Left colon (tissue), 2 donors: ENCODE measurements at regions not wholly inside any gene's neighbourhood (a gene's known extent, or its start where the extent isn't known, plus 50 kb on each side); places are given as distances from the start of the nearest gene placed in this dataset.
A peak's percentile ranks its signal among the peaks of the same experiment; 100 is the strongest.

ENCODE experiments used
- ATAC-seq: fragments of 200-7000 bp; cut with Tn5 transposase; one replicate; pipeline ENCODE4 v1.9.1; 2020; ENCODE audit warnings: mild to moderate bottlenecking, moderate library complexity
- DNase-seq, 2 donors: peaks; one replicate each; pipeline ENCODE4 v3.0.0-alpha.2; 2020
- intact Hi-C, 2 donors: fragments of 100-400 bp; cut with DNase I in 1 of 2; cut with micrococcal nuclease in 1 of 2; formaldehyde crosslinking; loops; one replicate each; pipeline versions ENCODE4 v1.11.2 to v1.14.0; 2022; cut with DNase I, micrococcal nuclease
- donor health status: DM: no; HTN: no; CAD: no.
- donor health status: DM: yes; HTN: yes; CAD: no.

DNA sequence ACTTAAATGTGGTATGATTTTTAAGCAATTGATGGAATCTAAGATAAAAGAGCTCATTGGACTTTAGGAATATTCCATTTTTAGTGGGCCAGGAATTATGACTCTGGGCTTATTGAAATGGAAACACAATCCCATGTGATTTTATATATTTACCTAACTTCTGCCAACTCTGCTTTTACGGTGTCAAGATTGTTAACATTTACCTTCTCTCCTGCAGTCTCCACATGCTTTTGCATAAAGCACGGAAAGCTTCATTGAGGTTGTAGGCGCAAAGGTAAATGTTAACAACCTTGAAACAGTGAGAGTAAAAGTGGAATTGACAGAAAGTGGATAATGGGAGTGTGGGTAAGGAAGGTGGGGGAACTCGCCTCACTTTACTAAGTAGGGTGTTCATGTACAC lies 468.1 kb downstream of the PMP22 start:
- ATAC-seq (no peak), DNase-seq (no peak)
- intact Hi-C loops, result no loop called here

DNA sequence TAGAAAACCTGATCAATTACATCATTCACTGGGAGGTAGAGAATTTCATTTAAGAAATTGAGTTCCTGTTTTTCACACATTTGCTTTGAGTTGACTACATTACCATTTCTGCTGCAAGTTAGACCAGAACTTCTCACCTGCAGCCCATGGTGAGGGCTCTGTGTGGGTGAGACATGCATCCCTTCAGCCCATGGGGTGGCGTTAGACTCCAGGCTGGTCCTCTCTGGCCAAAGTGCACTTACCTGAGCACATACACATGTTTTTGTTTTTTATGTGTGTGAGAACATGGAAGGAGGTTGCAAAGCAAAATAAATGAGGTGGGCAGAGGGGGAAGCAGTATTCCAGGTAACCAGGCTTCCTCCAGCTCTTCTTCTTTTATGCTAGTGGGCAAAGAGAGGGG lies 470.2 kb downstream of the PMP22 start:
- intact Hi-C loops, result no loop called here
- no peak for ATAC-seq
- no peak for DNase-seq

DNA sequence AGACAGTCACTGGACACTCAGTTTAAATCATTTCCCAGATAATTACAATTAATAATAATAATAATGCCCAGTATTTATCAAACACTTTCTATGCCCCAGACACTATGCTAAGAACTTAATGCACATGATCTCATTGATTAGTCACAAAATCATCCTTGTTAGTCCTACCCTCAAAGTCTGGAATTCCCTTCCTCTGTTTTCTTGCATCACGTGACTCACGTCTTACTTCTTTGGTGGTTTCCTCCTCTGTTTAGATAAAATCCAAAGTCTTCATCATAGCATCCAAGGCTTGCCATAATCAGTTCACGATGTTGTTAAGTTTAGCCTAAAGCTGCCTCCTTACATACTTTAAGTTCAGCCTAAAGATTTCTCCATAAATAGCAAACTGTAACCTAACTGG lies 471.9 kb downstream of the PMP22 start:
- ATAC-seq, result no peak
- intact Hi-C loops, result no loop called here
- no peak for DNase-seq

DNA sequence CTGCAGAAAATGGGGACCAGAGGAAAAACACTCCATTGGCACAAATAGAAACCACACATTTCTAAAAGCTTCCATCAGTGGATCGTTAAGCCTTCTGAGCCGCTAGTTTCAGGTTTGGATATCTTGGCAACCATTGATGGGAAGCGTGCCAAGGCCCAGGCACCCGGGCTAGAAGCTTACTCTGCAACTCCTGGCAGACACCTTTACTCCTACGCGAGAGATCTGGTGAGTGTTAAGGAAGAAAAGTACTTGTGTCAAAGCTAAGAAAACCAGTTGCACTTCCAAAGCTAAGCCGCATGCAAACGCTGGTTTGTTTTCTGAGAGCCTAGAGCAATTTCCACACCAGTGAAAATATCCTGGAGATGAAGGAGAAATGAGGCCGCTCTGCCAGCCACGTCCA lies 472.4 kb downstream of the PMP22 start:
- intact Hi-C loops, result no loop called here
- peak; percentile 21 to 39 for DNase-seq
- no peak for ATAC-seq

DNA sequence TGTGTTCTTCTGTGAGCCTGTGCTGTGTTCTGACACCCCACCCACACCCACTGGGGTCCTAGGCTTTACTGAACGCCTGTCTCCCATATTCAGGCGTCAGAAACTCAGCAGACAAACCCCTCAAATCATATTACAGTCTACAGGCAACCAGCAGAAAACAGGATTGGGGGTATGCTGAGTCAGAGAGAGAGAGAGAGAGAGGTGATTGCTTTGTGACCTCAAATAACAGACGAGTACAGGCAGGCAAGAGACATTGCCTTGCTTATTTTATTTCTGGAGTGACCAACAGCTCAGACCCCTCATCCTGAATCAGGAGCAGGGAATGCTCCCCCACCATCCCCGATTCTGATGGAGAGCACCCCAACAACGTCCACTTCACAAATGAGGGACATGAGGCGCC lies 473.9 kb downstream of the PMP22 start:
- DNase-seq (no peak), ATAC-seq (no peak)
- intact Hi-C loops, result no loop called here

DNA sequence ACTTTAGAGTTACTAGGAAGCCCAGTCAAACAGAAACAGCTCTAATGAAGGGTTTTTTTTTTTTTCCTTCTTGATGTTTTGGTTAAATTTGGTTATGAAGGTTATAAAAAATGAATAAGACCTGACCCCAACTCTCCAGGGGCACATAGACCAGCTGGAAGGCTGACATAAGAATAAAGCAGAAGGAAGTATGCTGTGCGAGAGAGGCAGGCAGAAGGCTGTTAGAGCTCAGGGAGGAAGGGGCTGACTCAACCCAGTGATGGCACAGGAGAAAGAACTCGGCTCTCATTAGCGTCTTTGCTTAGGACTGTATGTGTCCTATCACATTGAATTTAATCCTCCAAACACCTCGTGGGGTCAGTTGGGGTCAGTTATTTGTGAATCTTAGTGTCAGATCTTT lies 474.6 kb downstream of the PMP22 start:
- DNase-seq (no peak), ATAC-seq (no peak)
- intact Hi-C loops, result no loop called here

DNA sequence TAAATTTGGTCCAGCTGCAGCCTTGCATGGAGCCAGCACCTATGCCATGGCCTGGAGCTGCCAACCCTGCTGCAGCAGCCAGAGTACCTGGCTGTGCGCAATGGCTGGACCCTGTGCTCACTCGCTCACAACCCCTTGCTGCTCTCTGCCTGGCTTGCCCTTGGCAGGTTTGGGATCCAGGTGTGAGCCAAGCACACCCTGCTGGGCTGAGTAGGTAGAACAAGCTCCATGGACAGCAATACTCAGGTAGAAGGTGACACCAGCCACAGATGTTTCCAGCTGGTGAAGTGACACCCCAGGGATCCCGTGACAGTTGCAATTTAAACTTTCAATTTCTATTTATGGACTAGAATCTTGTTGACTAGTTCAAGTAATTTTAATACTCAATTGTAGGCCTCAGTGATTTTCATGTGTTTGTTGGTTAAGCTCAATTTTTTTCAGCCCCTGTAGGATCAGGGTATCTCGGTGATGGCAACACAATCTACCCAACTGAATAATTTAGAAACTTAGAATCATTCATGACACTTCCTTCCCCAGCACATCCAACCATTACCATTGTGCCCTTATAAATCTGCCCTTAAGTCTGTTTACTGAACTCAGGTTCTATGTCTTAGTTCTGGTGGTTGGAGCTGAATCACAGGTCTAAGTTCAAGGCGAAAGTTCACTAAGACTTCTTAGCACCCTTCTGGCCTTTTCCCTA lies 480.0 kb downstream of the PMP22 start:
- intact Hi-C loops, result no loop called here
- DNase-seq (no peak), ATAC-seq (no peak)

DNA sequence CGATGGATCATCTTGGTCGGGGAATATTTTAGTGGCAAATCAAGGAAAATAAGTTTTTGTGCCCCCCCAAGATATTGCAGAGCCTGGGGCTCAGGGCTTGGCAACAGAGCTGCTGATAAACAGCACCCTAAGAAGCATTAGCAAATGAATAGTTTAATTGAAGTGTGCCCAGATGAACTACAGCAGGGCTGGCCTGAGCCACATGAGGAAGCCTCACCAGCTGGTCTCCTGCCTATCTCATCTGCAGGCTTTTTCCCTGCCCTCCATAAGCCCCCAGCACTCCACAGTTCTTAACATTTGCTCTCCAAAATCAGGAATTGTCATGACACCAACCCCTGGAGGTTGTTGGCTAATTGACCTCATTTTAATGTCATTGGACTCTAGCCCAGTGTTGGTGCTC lies 480.2 kb downstream of the HS3ST3B1 start:
- DNase-seq, result no peak
- intact Hi-C loops, result no loop called here
- ATAC-seq, result no peak

DNA sequence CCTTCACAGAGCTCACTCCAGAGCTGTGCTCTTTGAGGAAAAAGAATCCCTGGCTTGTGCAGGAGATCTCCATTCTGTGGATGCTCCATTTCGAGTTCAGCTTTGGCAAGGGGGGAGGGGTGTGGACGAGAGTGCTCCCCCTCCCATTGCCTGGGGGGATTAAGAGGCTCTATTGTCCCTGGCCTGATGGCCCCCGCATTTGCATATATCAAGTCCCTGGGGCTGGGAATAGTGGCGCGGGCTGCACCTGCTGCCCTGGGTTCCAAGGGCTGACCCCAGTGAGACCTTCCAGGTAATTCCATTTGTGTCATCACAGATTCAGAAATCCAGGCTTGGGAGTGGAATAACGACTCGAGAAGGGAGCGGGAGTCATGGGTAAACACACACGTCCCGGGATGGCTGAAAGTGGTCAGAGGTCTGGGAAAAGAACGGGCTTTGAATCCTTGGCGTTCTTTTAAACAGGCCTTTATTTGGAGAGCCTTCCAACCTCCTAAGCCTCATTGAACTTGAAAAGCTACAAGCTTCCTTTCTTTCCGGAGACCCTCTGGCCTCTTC lies 479.3 kb downstream of the HS3ST3B1 start:
- intact Hi-C loops, result no loop called here
- DNase-seq (no peak), ATAC-seq (no peak)

DNA sequence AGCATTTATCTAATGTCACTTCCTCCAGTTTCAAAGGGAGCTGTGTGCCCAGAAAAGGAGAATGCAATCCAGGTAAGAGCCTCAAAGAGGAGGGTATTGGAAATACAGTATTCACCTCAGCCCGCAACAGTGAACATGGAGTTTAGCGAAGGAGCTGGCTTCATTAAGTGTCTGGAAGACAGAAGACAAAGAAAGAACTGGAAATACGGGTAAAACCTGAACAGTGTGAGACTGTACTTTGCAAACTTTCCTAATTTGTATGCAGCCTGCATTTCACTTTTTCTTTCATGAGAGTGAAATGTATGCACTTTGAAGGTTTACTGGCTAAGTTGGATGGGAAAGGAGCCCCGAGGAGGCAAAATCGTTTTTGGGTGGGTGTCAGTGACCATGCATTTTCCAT lies 478.4 kb downstream of the HS3ST3B1 start:
- intact Hi-C loops, result no loop called here
- ATAC-seq (no peak), DNase-seq (no peak)

DNA sequence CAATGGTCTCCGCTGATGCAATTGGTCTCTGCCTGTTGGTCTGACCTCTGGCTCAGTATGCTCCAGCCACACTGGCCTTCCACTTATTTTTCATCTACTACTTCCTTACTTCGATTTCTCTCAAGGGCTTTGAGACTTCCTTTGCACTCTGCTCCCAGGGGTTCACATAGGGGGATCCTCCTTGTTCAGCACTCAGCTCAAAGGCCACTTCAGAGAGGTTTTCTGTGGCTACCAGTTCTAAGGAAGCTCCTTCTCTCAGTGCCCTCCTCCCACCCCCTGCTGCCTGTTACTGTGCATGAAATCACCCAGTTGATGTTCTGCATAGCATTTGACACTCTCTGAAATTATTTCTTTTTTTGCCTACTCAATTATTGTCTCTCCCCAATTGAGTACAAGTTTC lies 476.4 kb downstream of the HS3ST3B1 start:
- no peak for ATAC-seq
- intact Hi-C loops, result no loop called here
- no peak for DNase-seq

DNA sequence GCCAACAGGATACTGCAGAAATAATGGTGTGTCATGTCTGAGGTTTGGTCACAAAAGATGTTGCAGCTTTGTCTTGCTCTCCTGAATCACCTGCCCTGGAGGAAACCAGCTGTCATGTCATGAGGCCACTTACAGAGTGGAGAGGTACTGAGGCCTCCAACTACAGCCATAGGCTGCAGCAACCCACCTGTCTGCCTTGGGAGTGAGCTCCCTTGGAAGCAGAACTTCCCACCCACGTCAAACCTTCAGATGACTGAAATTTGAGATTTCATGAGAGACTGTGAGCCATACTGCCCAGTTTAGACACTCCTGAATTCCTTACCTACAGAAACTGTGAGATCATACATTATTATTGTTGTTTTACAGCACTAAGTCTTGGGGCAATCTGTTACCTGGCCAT lies 475.9 kb downstream of the HS3ST3B1 start:
- intact Hi-C loops, result no loop called here
- DNase-seq (no peak), ATAC-seq (no peak)

DNA sequence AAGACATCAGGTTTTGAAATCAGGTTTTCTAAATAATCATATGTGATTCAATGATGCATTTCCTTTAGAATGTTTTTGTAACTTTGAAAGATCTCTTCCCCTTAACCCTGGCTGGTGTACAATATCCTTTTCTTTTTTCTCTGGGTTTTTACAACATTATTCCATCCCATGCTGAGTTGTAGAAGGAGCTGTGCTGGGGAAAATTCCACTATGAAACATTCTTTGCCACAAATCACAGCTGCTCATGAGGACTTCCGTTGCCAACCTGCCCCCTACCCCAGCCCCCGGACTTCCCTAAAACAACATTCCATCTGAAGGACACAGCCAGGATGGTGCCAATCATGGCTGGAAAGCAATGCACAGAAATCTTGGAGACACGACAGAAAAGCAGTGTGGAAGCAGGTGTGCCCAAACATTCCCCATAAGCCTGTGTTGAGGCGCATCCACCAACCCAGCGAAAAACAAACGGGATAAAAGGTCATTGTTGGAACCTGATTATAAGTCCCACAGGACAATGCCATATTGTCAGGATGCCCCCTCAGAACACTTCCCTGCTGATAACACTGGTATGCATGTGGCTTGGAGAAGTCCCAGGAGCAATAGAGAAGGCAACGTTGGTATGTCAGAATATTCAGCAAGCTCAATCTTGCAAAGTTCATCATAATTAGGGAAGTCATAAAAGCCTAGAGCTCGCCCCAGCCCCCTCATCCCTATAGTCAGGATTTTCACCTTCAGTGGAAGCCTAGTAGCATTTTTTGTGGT lies 475.0 kb downstream of the HS3ST3B1 start:
- intact Hi-C loops, result no loop called here
- DNase-seq, result no peak
- ATAC-seq, result no peak

DNA sequence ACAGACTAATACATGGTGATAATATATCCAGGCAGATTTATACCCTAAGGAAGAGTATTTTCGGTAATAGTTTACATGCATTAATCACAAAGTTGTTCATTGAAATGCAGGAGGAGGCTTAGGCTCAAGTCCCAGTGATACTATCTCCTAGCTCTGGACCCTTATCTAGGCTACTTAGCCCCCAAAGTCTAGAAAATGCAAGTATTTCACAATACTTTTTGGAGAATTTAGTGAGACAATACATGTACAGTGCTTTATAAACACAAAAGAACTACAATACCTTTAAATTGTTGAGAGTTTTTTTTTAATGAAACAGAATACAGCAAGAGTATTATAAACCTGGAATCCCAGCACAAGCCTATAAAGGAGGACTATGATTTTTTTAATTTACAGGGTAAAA lies 473.9 kb downstream of the HS3ST3B1 start:
- no peak for ATAC-seq
- intact Hi-C loops, result no loop called here
- DNase-seq, result no peak

DNA sequence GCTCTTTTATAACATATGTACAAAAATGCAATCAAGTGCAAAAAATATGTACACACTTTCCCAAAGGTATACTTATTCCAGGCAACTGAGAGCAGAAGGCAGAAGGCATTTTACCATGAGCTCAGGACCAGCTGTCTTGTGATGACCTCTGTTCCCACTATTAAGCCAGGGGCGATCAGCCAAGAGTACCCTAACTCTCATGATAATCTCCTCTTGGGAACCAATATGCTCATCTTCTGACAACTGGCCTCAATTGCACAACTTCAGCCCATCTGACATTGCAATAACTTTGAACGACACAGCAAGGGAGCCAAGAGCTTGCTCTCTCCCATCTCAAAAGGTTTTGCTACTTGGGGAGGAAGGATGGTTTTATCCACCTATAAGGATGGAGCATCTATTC lies 471.9 kb downstream of the HS3ST3B1 start:
- intact Hi-C loops, result no loop called here
- no peak for ATAC-seq
- no peak for DNase-seq

DNA sequence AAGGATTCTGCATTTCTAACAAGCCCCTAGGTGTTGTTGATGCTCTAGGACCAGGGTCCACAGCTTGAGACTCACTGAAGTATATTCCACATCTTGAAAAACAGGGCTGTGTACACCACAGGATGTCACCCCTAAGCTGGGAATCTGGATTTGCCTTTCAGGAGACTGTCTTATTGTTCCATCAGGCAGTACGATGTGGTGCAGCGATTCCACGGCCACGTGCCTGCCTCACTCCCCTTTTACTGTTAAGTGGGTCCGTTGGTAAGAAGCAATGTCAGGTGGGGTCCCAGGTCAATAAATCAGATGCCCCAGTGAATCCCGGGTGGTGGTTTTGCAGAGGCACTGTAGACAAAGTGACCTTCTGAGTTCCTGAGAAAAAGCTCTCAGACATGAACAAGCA lies 470.7 kb downstream of the HS3ST3B1 start:
- ATAC-seq (no peak), DNase-seq (no peak)
- intact Hi-C loops, result no loop called here

DNA sequence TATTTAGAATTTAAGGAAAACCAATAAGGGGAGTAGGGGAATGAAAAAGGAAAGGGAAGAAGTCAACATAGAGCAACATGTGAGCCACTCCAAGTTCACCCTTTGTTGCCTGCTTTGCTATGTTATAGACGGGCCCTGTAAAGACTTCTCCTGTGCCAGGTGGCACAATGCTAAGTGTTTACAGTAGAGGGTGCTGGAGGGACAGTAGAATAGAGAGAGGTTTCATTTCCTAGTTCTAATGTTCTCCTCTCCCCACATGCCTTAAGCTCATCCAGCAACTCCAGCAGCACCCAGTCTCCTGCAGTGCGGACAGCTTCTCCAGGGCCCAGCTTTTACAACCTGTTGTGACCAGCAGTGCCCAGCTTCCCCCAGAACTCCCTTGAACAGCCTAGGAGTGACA lies 468.0 kb downstream of the HS3ST3B1 start:
- no peak for ATAC-seq

DNA sequence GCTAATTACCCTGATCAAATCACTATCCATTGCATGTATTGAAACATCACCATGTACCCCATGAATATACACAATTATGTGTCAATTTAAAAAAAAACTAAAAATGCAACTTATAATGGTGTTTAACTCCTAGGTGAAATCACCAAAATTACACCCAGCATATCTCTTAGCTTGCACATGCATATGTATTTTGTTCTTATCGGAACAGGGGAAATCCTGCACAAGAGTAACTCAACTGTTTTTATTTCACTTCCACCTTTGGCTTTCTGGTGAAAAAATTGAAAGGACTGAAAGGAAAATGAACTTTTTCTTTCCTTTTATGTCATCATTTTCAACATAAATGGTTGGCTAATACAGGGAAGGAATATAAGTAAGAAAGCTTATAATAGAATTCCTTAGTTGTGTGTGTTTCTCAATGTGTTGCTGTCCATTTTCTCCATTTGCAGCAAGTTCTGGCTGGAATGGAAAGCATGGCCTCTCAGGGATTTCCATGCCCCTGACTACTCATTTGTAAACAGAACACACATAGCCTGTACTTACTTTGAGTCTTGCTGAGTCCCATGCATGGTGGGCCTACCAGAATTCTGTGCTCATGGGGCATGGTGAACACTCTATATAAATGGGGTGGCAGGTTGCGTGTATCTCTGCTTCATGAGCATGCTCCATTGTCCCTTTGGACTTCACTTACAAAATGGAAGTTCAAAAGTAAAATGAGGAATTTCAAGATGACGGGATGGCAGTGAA lies 462.0 kb downstream of the HS3ST3B1 start:
- ATAC-seq, result no peak
- DNase-seq, result no peak
- intact Hi-C loops, result no loop called here

More for the DNA sequence above, 468.0 kb downstream of the HS3ST3B1 start:
- intact Hi-C loops, result no loop called here
- DNase-seq, result no peak

DNA sequence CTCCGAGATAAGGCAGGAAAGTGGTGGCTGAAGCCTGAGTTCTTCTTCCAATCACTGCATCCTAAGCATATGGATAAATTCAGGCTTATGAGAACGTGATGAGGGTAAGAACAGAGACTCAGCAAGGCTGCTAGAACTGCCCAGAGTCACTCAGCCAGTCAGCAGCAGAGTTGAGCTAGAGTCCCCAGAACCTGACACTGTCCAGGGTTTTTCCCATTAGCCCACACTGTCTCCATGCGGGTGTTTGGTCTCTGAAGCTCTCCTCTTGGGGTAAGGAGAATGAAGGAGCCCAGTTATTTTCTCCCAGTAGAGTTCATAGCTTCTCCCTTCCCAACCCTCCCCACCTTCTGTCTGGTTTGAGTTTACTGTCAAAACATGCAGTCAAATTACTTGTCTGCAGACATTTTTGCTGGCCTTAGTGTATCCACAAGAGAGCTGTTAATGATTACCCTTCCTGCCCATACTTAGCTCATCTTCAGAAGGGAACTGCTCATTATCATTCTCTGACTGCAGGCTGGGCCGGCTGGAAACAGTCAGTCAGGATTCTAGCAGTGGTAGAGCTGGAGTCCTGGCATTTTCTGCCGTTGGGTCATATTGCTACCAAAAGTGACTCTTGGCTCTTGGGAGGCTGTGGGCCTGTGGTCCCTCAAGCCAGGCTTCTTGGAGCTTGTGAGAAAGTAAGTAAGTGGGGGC lies 460.0 kb downstream of the HS3ST3B1 start:
- DNase-seq, result no peak
- ATAC-seq, result no peak
- intact Hi-C loops, result no loop called here
